Upper lobe of left lung (tissue), 6 donors: ENCODE measurements at regions not wholly inside any gene's neighbourhood (a gene's known extent, or its start where the extent isn't known, plus 50 kb on each side); places are given as distances from the start of the nearest gene placed in this dataset.

Experiments
- ATAC-seq, 2 donors: fragments of 200-7000 bp; cut with Tn5 transposase; one replicate each; pipeline ENCODE4 v1.9.1; 2022; ENCODE audit warnings: mild to moderate bottlenecking in 2 of 2, moderate library complexity in 2 of 2; ENCODE audit not compliant: low FRiP score in 2 of 2
- DNase-seq, 2 donors: peaks; one replicate each; pipeline ENCODE4 v3.0.0-alpha.2; 2019 to 2020
- H3K27ac ChIP-seq, 4 donors: fragments of 200-600 bp; sonication (generic); one replicate each; pipeline ENCODE4 v1.5.1; 2016 to 2019
- H3K27me3 ChIP-seq, 4 donors: fragments of 200-600 bp; sonication (generic); one replicate each; pipeline ENCODE4 v1.5.1; 2017 to 2019
- H3K36me3 ChIP-seq, 4 donors: fragments of 200-600 bp; sonication (generic); one replicate each; pipeline ENCODE4 v1.5.1; 2016 to 2019
- H3K4me1 ChIP-seq, 4 donors: fragments of 200-600 bp; sonication (generic); one replicate each; pipeline ENCODE4 v1.5.1; 2018 to 2019
- H3K4me3 ChIP-seq, 4 donors: fragments of 200-600 bp; sonication (generic); one replicate each; pipeline ENCODE4 v1.5.1; 2017 to 2019; ENCODE audit warnings: mild to moderate bottlenecking in 2 of 4, moderate library complexity in 1 of 4
- H3K9me3 ChIP-seq, 4 donors: fragments of 200-600 bp; sonication (generic); one replicate each; pipeline ENCODE4 v1.5.1; 2018 to 2019
- EP300 ChIP-seq, 4 donors: sonication (generic); formaldehyde crosslinking; IDR thresholded peaks; one replicate each; pipeline ENCODE4 v1.5.1; 2017; ENCODE audit warnings: antibody characterized with exemption in 4 of 4, control low read depth in 2 of 4
- POLR2A ChIP-seq, 4 donors: fragments of 450-650 bp; IDR thresholded peaks; one replicate each; pipeline ENCODE4 v1.5.1; 2016 to 2017; ENCODE audit warnings: antibody characterized with exemption in 4 of 4, mild to moderate bottlenecking in 2 of 4
- POLR2AphosphoS5 ChIP-seq, 2 donors: sonication (generic); formaldehyde crosslinking; IDR thresholded peaks; one replicate each; pipeline ENCODE4 v1.5.1; 2017; ENCODE audit warnings: antibody characterized with exemption in 2 of 2
- WGBS, 2 donors: methylation state at CpG; one replicate each; pipeline ENCODE4 v1.1.5; 2017 to 2018; 5-methylcytosine and 5-hydroxymethylcytosine counted together
- TF ChIP-seq, protein P1 (sequence below), 6 experiments: fragments of 450-650 bp in 4 of 6; fragments of 200-600 bp in 2 of 6; sonication (generic) in 2 of 6; IDR thresholded peaks; one replicate each; pipeline ENCODE4 v1.5.1; 2016 to 2019; ENCODE audit warnings: antibody characterized with exemption in 6 of 6
- donor health status: DM: no; HTN: no; CAD: no; lungs with moderate emphysema.
- donor health status: DM: no; HTN: yes; CAD: no; lungs with severe emphysema.

DNA sequence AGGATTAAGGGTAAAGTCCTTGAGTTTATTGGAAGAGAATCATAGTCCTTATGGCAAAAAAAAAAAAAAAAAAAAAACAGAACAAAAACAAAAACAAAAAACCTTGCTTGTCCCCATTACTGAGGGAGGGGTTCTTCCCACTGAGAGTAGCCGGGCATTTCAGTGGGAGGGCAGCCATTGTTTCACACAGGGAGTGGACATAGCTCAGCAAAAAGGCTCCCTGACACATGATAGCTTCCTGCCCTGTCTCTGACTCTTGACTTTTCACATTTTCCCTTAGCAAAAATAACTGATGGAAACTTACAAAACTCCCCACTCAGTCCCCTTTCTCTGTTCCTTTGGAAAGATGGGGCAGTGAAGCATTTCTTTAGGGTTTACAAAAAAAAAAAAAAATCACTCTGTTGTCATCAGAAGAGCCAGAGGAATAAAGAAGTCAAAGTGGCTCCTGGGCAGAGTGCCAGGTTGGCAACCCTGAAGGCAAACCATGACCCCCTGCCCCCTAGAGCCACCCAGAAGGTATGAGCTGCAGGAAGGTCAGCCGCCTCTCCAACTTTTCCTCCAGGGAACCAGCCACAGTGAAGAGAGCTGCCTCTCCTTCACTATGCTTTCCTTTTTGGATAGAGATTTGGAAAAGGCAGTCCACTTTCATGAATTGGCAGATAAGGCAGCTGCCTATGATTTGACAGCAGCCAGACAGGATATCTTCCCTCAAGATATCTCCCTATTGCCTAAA lies 170.6 kb downstream of the KDR start:
- TF ChIP-seq POLR2A (IDR thresholded peaks at IDR 0.05): no peak
- Histone ChIP-seq H3K36me3 (no peaks in the 10 kb centered on the region), H3K4me3 (no peak overlapping the region), H3K27ac (no peak overlapping the region), H3K4me1 (no peaks in the 10 kb centered on the region), H3K9me3 (no peaks in the 10 kb centered on the region), H3K27me3 (no peaks in the 10 kb centered on the region)
- WGBS, 2 donors: 74 to 80% methylated on average over 2 of the region's 2 CpGs
- DNase-seq (no peak), ATAC-seq (no peak)

DNA sequence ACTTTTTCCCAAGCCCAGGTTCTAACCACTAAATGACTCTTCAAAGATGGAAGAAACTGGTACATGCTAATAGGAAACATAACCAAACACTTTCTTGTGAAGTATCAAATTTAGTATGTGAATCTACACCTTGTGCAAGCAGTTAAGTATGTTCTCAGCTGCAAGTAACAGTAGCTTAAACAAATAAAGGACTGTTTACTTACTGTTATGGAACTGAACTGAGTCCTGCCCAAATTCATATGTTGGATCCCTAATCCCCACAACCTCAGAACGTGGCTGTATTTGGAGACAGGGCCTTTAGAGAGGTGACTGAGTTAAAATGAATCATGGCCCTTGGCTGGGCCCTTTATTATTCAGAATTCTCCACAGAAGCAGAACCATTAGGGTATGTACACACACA lies 178.7 kb downstream of the KDR start:
- H3K4me3 ChIP-seq: no peak overlapping the region
- no peaks in the 10 kb centered on the region for H3K27me3 ChIP-seq
- 67 to 80% methylated on average over 1 of the region's 1 CpG for WGBS, 2 donors
- H3K36me3 ChIP-seq: no peaks in the 10 kb centered on the region
- DNase-seq (no peak), ATAC-seq (no peak)
- no peak for TF ChIP-seq POLR2AphosphoS5 (IDR thresholded peaks at IDR 0.05)
- TF ChIP-seq EP300 (IDR thresholded peaks at IDR 0.05): no peak
- no peak for TF ChIP-seq POLR2A (IDR thresholded peaks at IDR 0.05)
- TF ChIP-seq, protein P1, sequence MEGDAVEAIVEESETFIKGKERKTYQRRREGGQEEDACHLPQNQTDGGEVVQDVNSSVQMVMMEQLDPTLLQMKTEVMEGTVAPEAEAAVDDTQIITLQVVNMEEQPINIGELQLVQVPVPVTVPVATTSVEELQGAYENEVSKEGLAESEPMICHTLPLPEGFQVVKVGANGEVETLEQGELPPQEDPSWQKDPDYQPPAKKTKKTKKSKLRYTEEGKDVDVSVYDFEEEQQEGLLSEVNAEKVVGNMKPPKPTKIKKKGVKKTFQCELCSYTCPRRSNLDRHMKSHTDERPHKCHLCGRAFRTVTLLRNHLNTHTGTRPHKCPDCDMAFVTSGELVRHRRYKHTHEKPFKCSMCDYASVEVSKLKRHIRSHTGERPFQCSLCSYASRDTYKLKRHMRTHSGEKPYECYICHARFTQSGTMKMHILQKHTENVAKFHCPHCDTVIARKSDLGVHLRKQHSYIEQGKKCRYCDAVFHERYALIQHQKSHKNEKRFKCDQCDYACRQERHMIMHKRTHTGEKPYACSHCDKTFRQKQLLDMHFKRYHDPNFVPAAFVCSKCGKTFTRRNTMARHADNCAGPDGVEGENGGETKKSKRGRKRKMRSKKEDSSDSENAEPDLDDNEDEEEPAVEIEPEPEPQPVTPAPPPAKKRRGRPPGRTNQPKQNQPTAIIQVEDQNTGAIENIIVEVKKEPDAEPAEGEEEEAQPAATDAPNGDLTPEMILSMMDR (IDR thresholded peaks at IDR 0.05): no peak
- no peak overlapping the region for H3K27ac ChIP-seq
- H3K9me3 ChIP-seq: no peaks in the 10 kb centered on the region
- H3K4me1 ChIP-seq: peaks cover 0 to 2% (median 0%) of the 10 kb centered on the region in 4 donors

DNA sequence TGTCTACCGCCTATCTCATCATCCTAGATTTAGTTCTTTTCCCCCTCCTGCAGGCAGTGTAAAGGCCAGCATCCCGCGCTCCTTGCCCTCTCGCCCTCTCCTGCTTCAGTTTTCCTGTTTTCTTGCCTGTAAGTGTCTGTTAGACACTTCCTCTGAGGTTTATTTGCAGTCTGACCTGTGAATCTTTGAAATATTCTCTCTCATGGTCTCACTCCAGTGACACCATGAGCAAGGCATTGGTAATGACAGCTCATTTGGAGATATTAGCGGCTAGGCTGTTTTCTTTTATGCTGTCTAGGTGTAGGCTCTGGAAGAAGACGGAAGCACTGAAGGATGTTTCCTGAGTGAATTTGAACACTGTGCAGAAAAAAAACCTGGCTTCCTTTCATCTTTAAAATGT lies 179.6 kb downstream of the KDR start:
- H3K36me3 ChIP-seq: no peaks in the 10 kb centered on the region
- no peaks in the 10 kb centered on the region for H3K27me3 ChIP-seq
- TF ChIP-seq EP300 (IDR thresholded peaks at IDR 0.05) (no peak), POLR2AphosphoS5 (IDR thresholded peaks at IDR 0.05) (no peak), POLR2A (IDR thresholded peaks at IDR 0.05) (no peak)
- TF ChIP-seq, protein P1 (IDR thresholded peaks at IDR 0.05): no peak
- peaks cover 0 to 5% (median 1%) of the 10 kb centered on the region in 4 donors for H3K4me1 ChIP-seq
- ATAC-seq (no peak), DNase-seq (no peak)
- WGBS, 2 donors: 59 to 69% methylated on average over 6 of the region's 6 CpGs
- no peak overlapping the region for H3K4me3 ChIP-seq
- no peak overlapping the region for H3K27ac ChIP-seq
- no peaks in the 10 kb centered on the region for H3K9me3 ChIP-seq

DNA sequence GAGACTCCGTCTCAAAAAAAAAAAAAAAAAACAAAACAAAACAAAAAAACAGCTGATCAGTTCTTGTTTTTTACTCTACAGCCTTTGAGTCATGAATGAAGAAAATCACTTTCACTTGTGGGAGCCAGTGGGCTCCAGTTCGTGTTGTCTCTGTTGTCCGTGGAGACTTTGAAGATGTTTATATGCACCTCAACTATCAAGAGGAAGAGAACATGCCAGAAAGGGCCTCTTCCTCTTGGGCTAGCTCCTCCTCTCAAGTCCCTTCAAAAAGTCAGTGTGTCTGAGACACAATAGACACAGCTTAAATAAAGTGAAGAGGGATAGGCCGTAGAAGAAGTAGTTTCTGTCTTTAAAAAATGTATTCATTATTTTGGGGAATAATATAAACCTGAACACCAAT lies 182.7 kb downstream of the KDR start:
- Histone ChIP-seq H3K9me3 (no peaks in the 10 kb centered on the region), H3K4me1 (peaks cover 0 to 5% (median 1%) of the 10 kb centered on the region in 4 donors), H3K27ac (no peak overlapping the region), H3K4me3 (peak overlapping the region in 1 of 4 donors; percentile 16), H3K27me3 (no peaks in the 10 kb centered on the region), H3K36me3 (no peaks in the 10 kb centered on the region)
- WGBS, 2 donors: 35 to 47% methylated on average over 4 of the region's 4 CpGs
- no peak for TF ChIP-seq POLR2A (IDR thresholded peaks at IDR 0.05)
- TF ChIP-seq EP300 (IDR thresholded peaks at IDR 0.05): no peak
- no peak for TF ChIP-seq POLR2AphosphoS5 (IDR thresholded peaks at IDR 0.05)
- TF ChIP-seq, protein P1 (IDR thresholded peaks at IDR 0.05): no peak
- DNase-seq: no peak
- ATAC-seq: no peak

DNA sequence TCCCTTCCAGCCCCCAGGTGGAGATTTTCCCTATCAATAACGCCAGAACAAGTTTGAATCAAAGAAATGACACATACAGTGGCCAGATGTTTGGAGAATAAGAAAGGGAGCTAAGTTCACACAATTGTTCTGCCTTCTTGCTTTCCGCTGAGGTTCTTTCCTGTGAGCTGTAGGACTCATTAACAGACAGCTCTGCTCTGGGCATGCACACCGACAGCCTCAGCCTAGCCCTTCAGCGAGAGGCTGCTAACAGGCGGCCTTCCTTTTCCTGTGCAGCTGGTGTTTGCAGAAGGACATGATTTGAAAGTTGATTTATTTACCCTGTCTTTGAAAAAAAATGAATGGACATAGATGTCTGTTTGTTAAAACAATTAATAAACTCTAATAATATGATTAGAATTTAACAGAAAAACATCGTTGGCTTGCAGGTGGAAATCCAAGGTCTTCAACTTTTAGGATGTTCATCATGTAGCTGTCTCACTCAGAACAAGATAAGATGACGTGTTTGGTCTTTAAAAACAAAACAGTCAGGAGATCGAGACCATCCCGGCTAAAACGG lies 183.3 kb downstream of the KDR start:
- DNase-seq: no peak
- ATAC-seq: peak in 1 of 2 donors; percentile 41
- Histone ChIP-seq H3K36me3 (no peaks in the 10 kb centered on the region), H3K4me1 (peaks cover 0 to 5% (median 1%) of the 10 kb centered on the region in 4 donors), H3K27me3 (no peaks in the 10 kb centered on the region), H3K27ac (no peak overlapping the region), H3K9me3 (no peaks in the 10 kb centered on the region), H3K4me3 (peak overlapping the region in 1 of 4 donors; percentile 16)
- TF ChIP-seq, protein P1 (IDR thresholded peaks at IDR 0.05): no peak
- TF ChIP-seq POLR2AphosphoS5 (IDR thresholded peaks at IDR 0.05) (no peak), POLR2A (IDR thresholded peaks at IDR 0.05) (no peak), EP300 (IDR thresholded peaks at IDR 0.05) (no peak)
- 33 to 36% methylated on average over 10 of the region's 10 CpGs for WGBS, 2 donors
